ENCODE measurements at regions not wholly inside any gene's neighbourhood (a gene's known extent, or its start where the extent isn't known, plus 50 kb on each side); places are given as distances from the start of the nearest gene placed in this dataset.

- no peak for DNase-seq
- Histone ChIP-seq H3K9me2 (replicated peaks; ENCODE audit: insufficient read depth, low read length) (no peaks in the 10 kb centered on the region), H3K4me2 (ENCODE audit: low read depth, low read length, poor library complexity, severe bottlenecking) (no peak overlapping the region), H3K27me3 (ENCODE audit: low read length) (no peaks in the 10 kb centered on the region), H3K27ac (ENCODE audit: low read length) (no peak overlapping the region), H4K20me1 (ENCODE audit: insufficient read depth, low read depth, low read length) (no peaks in the 10 kb centered on the region), H3K4me1 (ENCODE audit: low read length) (no peaks in the 10 kb centered on the region), H3K36me3 (ENCODE audit: insufficient read depth, low read length) (no peaks in the 10 kb centered on the region), H2AFZ (ENCODE audit: low read length) (no peak overlapping the region), H3K9ac (ENCODE audit: low read length) (no peak overlapping the region), H3K79me2 (ENCODE audit: low read length) (no peaks in the 10 kb centered on the region), H3K9me3 (ENCODE audit: low read length) (no peaks in the 10 kb centered on the region), H3K4me3 (ENCODE audit: low read length) (no peak overlapping the region)
Measured at GRCh38 chr4:153988492-153989363, 199.8 kb upstream of the SFRP2 start.

- H3K79me2 ChIP-seq (ENCODE audit: low read length), result no peaks in the 10 kb centered on the region
- no peaks in the 10 kb centered on the region for H3K9me2 ChIP-seq (replicated peaks; ENCODE audit: insufficient read depth, low read length)
- no peaks in the 10 kb centered on the region for H3K9me3 ChIP-seq (ENCODE audit: low read length)
- no peaks in the 10 kb centered on the region for H3K36me3 ChIP-seq (ENCODE audit: insufficient read depth, low read length)
- no peak overlapping the region for H2AFZ ChIP-seq (ENCODE audit: low read length)
- no peaks in the 10 kb centered on the region for H3K4me1 ChIP-seq (ENCODE audit: low read length)
- no peaks in the 10 kb centered on the region for H4K20me1 ChIP-seq (ENCODE audit: insufficient read depth, low read depth, low read length)
- no peaks in the 10 kb centered on the region for H3K27me3 ChIP-seq (ENCODE audit: low read length)
- H3K4me2 ChIP-seq (ENCODE audit: low read depth, low read length, poor library complexity, severe bottlenecking), result no peak overlapping the region
- DNase-seq, result no peak
- no peak overlapping the region for H3K9ac ChIP-seq (ENCODE audit: low read length)
- H3K27ac ChIP-seq (ENCODE audit: low read length), result no peak overlapping the region
- H3K4me3 ChIP-seq (ENCODE audit: low read length), result no peak overlapping the region
Measured at GRCh38 chr4:153987291-153987690, 198.4 kb upstream of the SFRP2 start.

- Histone ChIP-seq H3K4me1 (ENCODE audit: low read length) (no peaks in the 10 kb centered on the region), H3K4me2 (ENCODE audit: low read depth, low read length, poor library complexity, severe bottlenecking) (no peak overlapping the region), H3K36me3 (ENCODE audit: insufficient read depth, low read length) (no peaks in the 10 kb centered on the region; the same call in 1 of the 2 replicates), H3K9ac (ENCODE audit: low read length) (no peak overlapping the region), H3K27ac (ENCODE audit: low read length) (no peak overlapping the region), H3K79me2 (ENCODE audit: low read length) (no peaks in the 10 kb centered on the region), H3K27me3 (ENCODE audit: low read length) (no peaks in the 10 kb centered on the region; the same call in 1 of the 2 replicates), H3K4me3 (ENCODE audit: low read length) (no peak overlapping the region), H2AFZ (ENCODE audit: low read length) (no peak overlapping the region), H4K20me1 (ENCODE audit: insufficient read depth, low read depth, low read length) (no peaks in the 10 kb centered on the region), H3K9me2 (replicated peaks; ENCODE audit: insufficient read depth, low read length) (no peaks in the 10 kb centered on the region), H3K9me3 (ENCODE audit: low read length) (no peaks in the 10 kb centered on the region; the same call in 1 of the 2 replicates)
- DNase-seq, result no peak
Measured at GRCh38 chr4:153976954-153977353, 188.1 kb upstream of the SFRP2 start.

- Histone ChIP-seq H3K9me2 (replicated peaks; ENCODE audit: insufficient read depth, low read length) (no peaks in the 10 kb centered on the region), H3K27me3 (ENCODE audit: low read length) (no peaks in the 10 kb centered on the region; the same call in 1 of the 2 replicates), H3K36me3 (ENCODE audit: insufficient read depth, low read length) (no peaks in the 10 kb centered on the region; the same call in 1 of the 2 replicates), H3K27ac (ENCODE audit: low read length) (no peak overlapping the region), H3K9ac (ENCODE audit: low read length) (no peak overlapping the region), H3K9me3 (ENCODE audit: low read length) (no peaks in the 10 kb centered on the region; the same call in 1 of the 2 replicates), H4K20me1 (ENCODE audit: insufficient read depth, low read depth, low read length) (no peaks in the 10 kb centered on the region), H3K4me2 (ENCODE audit: low read depth, low read length, poor library complexity, severe bottlenecking) (no peak overlapping the region), H3K4me3 (ENCODE audit: low read length) (no peak overlapping the region), H3K79me2 (ENCODE audit: low read length) (no peaks in the 10 kb centered on the region), H3K4me1 (ENCODE audit: low read length) (no peaks in the 10 kb centered on the region), H2AFZ (ENCODE audit: low read length) (no peak overlapping the region)
- no peak for DNase-seq
Measured at GRCh38 chr4:153974452-153974851, 185.6 kb upstream of the SFRP2 start.

GRCh38 chr4:153973942-153974341, 185.1 kb upstream of the SFRP2 start:
- H3K9me2 ChIP-seq (replicated peaks; ENCODE audit: insufficient read depth, low read length), result no peaks in the 10 kb centered on the region
- no peak overlapping the region for H2AFZ ChIP-seq (ENCODE audit: low read length)
- H3K4me1 ChIP-seq (ENCODE audit: low read length), result no peaks in the 10 kb centered on the region
- no peaks in the 10 kb centered on the region; the same call in 1 of the 2 replicates for H3K9me3 ChIP-seq (ENCODE audit: low read length)
- no peak overlapping the region for H3K27ac ChIP-seq (ENCODE audit: low read length)
- no peaks in the 10 kb centered on the region; the same call in 1 of the 2 replicates for H3K27me3 ChIP-seq (ENCODE audit: low read length)
- no peak overlapping the region for H3K4me2 ChIP-seq (ENCODE audit: low read depth, low read length, poor library complexity, severe bottlenecking)
- H3K36me3 ChIP-seq (ENCODE audit: insufficient read depth, low read length), result no peaks in the 10 kb centered on the region; the same call in 1 of the 2 replicates
- H3K79me2 ChIP-seq (ENCODE audit: low read length), result no peaks in the 10 kb centered on the region
- H3K9ac ChIP-seq (ENCODE audit: low read length), result no peak overlapping the region
- no peaks in the 10 kb centered on the region for H4K20me1 ChIP-seq (ENCODE audit: insufficient read depth, low read depth, low read length)
- no peak overlapping the region for H3K4me3 ChIP-seq (ENCODE audit: low read length)
- no peak for DNase-seq

GRCh38 chr4:153971899-153972298, 183.0 kb upstream of the SFRP2 start:
- Histone ChIP-seq H3K4me3 (ENCODE audit: low read length) (no peak overlapping the region), H3K27me3 (ENCODE audit: low read length) (no peaks in the 10 kb centered on the region; the same call in 1 of the 2 replicates), H4K20me1 (ENCODE audit: insufficient read depth, low read depth, low read length) (no peaks in the 10 kb centered on the region), H3K36me3 (ENCODE audit: insufficient read depth, low read length) (no peaks in the 10 kb centered on the region; the same call in 1 of the 2 replicates), H3K79me2 (ENCODE audit: low read length) (no peaks in the 10 kb centered on the region), H3K9me2 (replicated peaks; ENCODE audit: insufficient read depth, low read length) (no peaks in the 10 kb centered on the region), H2AFZ (ENCODE audit: low read length) (no peak overlapping the region), H3K9me3 (ENCODE audit: low read length) (no peaks in the 10 kb centered on the region; the same call in 1 of the 2 replicates), H3K27ac (ENCODE audit: low read length) (no peak overlapping the region), H3K4me2 (ENCODE audit: low read depth, low read length, poor library complexity, severe bottlenecking) (no peak overlapping the region), H3K9ac (ENCODE audit: low read length) (no peak overlapping the region), H3K4me1 (ENCODE audit: low read length) (no peaks in the 10 kb centered on the region)
- DNase-seq, result no peak

- Histone ChIP-seq H3K9me2 (replicated peaks; ENCODE audit: insufficient read depth, low read length) (no peaks in the 10 kb centered on the region), H3K27ac (ENCODE audit: low read length) (no peak overlapping the region), H3K79me2 (ENCODE audit: low read length) (no peaks in the 10 kb centered on the region), H3K36me3 (ENCODE audit: insufficient read depth, low read length) (no peaks in the 10 kb centered on the region; the same call in 1 of the 2 replicates), H2AFZ (ENCODE audit: low read length) (no peak overlapping the region), H3K4me3 (ENCODE audit: low read length) (no peak overlapping the region), H4K20me1 (ENCODE audit: insufficient read depth, low read depth, low read length) (no peaks in the 10 kb centered on the region), H3K4me1 (ENCODE audit: low read length) (no peaks in the 10 kb centered on the region), H3K27me3 (ENCODE audit: low read length) (no peaks in the 10 kb centered on the region; the same call in 1 of the 2 replicates), H3K9ac (ENCODE audit: low read length) (no peak overlapping the region), H3K9me3 (ENCODE audit: low read length) (no peaks in the 10 kb centered on the region; the same call in 1 of the 2 replicates), H3K4me2 (ENCODE audit: low read depth, low read length, poor library complexity, severe bottlenecking) (no peak overlapping the region)
- no peak for DNase-seq
Measured at GRCh38 chr4:153970169-153970568, 181.3 kb upstream of the SFRP2 start.

GRCh38 chr4:153969542-153969941, 180.7 kb upstream of the SFRP2 start:
- H3K27ac ChIP-seq (ENCODE audit: low read length), result no peak overlapping the region
- H3K9me2 ChIP-seq (replicated peaks; ENCODE audit: insufficient read depth, low read length), result no peaks in the 10 kb centered on the region
- no peaks in the 10 kb centered on the region; the same call in 1 of the 2 replicates for H3K36me3 ChIP-seq (ENCODE audit: insufficient read depth, low read length)
- H4K20me1 ChIP-seq (ENCODE audit: insufficient read depth, low read depth, low read length), result no peaks in the 10 kb centered on the region
- H3K4me1 ChIP-seq (ENCODE audit: low read length), result no peaks in the 10 kb centered on the region
- H3K9me3 ChIP-seq (ENCODE audit: low read length), result no peaks in the 10 kb centered on the region; the same call in 1 of the 2 replicates
- no peaks in the 10 kb centered on the region for H3K79me2 ChIP-seq (ENCODE audit: low read length)
- H3K9ac ChIP-seq (ENCODE audit: low read length), result no peak overlapping the region
- no peak overlapping the region for H2AFZ ChIP-seq (ENCODE audit: low read length)
- H3K27me3 ChIP-seq (ENCODE audit: low read length), result no peaks in the 10 kb centered on the region
- no peak overlapping the region for H3K4me3 ChIP-seq (ENCODE audit: low read length)
- no peak for DNase-seq
- no peak overlapping the region for H3K4me2 ChIP-seq (ENCODE audit: low read depth, low read length, poor library complexity, severe bottlenecking)
